Suprapubic skin (tissue), 4 donors: ENCODE measurements at regions not wholly inside any gene's neighbourhood (a gene's known extent, or its start where the extent isn't known, plus 50 kb on each side); places are given as distances from the start of the nearest gene placed in this dataset.

Experiments used
- DNase-seq, 2 donors: peaks; one replicate each; pipeline ENCODE4 v3.0.0-alpha.2; 2019; ENCODE audit warnings: low spot score in 2 of 2
- H3K27ac ChIP-seq: fragments of 200-600 bp; sonication (generic); one replicate; pipeline ENCODE4 v1.5.1; 2019
- H3K27me3 ChIP-seq: fragments of 200-600 bp; sonication (generic); one replicate; pipeline ENCODE4 v1.5.1; 2019
- H3K36me3 ChIP-seq: fragments of 200-600 bp; sonication (generic); one replicate; pipeline ENCODE4 v1.5.1; 2019
- H3K4me1 ChIP-seq: fragments of 200-600 bp; sonication (generic); one replicate; pipeline ENCODE4 v1.5.1; 2019
- H3K4me3 ChIP-seq: fragments of 200-600 bp; sonication (generic); one replicate; pipeline ENCODE4 v1.5.1; 2019; ENCODE audit warnings: mild to moderate bottlenecking
- H3K9me3 ChIP-seq: fragments of 200-600 bp; sonication (generic); one replicate; pipeline ENCODE4 v1.5.1; 2019
- EP300 ChIP-seq: sonication (generic); formaldehyde crosslinking; IDR thresholded peaks from one replicate; pipeline ENCODE4 v1.6.1; 2017; ENCODE audit warnings: antibody characterized with exemption
- POLR2A ChIP-seq, 2 donors: fragments of 450-650 bp; IDR thresholded peaks; one replicate each; pipeline ENCODE4 v1.6.1; 2017; ENCODE audit warnings: antibody characterized with exemption in 2 of 2, mild to moderate bottlenecking in 2 of 2, moderate library complexity in 2 of 2
- POLR2AphosphoS5 ChIP-seq, 3 donors: sonication (generic); formaldehyde crosslinking; IDR thresholded peaks; one replicate each; pipeline ENCODE4 v1.6.1; 2017; ENCODE audit warnings: antibody characterized with exemption in 3 of 3
- WGBS: methylation state at CpG from one replicate; pipeline ENCODE4 v1.1.5; 2018; 5-methylcytosine and 5-hydroxymethylcytosine counted together
- TF ChIP-seq, protein P1 (sequence below), 2 donors: fragments of 200-600 bp in 1 of 2; fragments of 450-650 bp in 1 of 2; sonication (generic) in 1 of 2; IDR thresholded peaks; one replicate each; pipeline ENCODE4 v1.5.1; 2016 to 2019; ENCODE audit warnings: antibody characterized with exemption in 2 of 2, mild to moderate bottlenecking in 1 of 2, moderate library complexity in 1 of 2

- Histone ChIP-seq H3K4me3 (no peak overlapping the region), H3K27ac (no peak overlapping the region), H3K36me3 (no peaks in the 10 kb centered on the region), H3K27me3 (no peaks in the 10 kb centered on the region), H3K9me3 (no peaks in the 10 kb centered on the region), H3K4me1 (no peaks in the 10 kb centered on the region)
- TF ChIP-seq POLR2AphosphoS5 (IDR thresholded peaks at IDR 0.05) (no peak), POLR2A (IDR thresholded peaks at IDR 0.05) (no peak), EP300 (no peak)
- TF ChIP-seq, protein P1, sequence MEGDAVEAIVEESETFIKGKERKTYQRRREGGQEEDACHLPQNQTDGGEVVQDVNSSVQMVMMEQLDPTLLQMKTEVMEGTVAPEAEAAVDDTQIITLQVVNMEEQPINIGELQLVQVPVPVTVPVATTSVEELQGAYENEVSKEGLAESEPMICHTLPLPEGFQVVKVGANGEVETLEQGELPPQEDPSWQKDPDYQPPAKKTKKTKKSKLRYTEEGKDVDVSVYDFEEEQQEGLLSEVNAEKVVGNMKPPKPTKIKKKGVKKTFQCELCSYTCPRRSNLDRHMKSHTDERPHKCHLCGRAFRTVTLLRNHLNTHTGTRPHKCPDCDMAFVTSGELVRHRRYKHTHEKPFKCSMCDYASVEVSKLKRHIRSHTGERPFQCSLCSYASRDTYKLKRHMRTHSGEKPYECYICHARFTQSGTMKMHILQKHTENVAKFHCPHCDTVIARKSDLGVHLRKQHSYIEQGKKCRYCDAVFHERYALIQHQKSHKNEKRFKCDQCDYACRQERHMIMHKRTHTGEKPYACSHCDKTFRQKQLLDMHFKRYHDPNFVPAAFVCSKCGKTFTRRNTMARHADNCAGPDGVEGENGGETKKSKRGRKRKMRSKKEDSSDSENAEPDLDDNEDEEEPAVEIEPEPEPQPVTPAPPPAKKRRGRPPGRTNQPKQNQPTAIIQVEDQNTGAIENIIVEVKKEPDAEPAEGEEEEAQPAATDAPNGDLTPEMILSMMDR (IDR thresholded peaks at IDR 0.05) = no peak
- DNase-seq = no peak
- WGBS = 34% methylated on average over 2 of the region's 2 CpGs
Observed at GRCh38 chr14:49052521-49052920, 533.7 kb downstream of the RPS29 start.

GRCh38 chr14:49051328-49052060 lies 534.7 kb downstream of the RPS29 start:
- 71% methylated on average over 4 of the region's 4 CpGs for WGBS
- no peak for DNase-seq
- no peaks in the 10 kb centered on the region for H3K36me3 ChIP-seq
- no peak overlapping the region for H3K4me3 ChIP-seq
- TF ChIP-seq POLR2AphosphoS5 (IDR thresholded peaks at IDR 0.05) (no peak), POLR2A (IDR thresholded peaks at IDR 0.05) (no peak), EP300 (no peak)
- TF ChIP-seq, protein P1 (IDR thresholded peaks at IDR 0.05) = no peak
- H3K9me3 ChIP-seq = no peaks in the 10 kb centered on the region
- H3K4me1 ChIP-seq = no peaks in the 10 kb centered on the region
- no peaks in the 10 kb centered on the region for H3K27me3 ChIP-seq
- H3K27ac ChIP-seq = no peak overlapping the region

DNA sequence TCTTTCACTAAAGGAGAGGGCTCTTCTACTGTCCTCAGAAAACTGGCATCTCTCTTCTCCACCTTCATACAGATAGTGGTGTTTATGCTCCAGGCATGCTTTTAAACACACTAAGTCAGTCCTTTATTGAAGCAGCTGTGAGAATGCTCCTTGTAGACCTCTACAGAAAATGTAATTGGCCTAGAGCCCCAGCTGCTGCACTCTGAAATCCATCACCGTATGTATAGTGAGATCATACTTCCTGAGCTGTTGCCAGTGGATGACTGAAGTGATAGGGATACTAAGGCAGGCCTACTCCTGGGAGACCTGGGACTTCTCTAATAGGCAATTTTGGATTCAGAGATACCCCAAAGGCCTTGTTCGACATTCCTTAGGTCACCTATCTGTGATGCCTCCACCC lies 535.4 kb downstream of the RPS29 start:
- H3K36me3 ChIP-seq = no peaks in the 10 kb centered on the region
- WGBS = 83% methylated on average over 1 of the region's 2 CpGs
- TF ChIP-seq POLR2AphosphoS5 (IDR thresholded peaks at IDR 0.05) (no peak), POLR2A (IDR thresholded peaks at IDR 0.05) (no peak), EP300 (no peak)
- TF ChIP-seq, protein P1 (IDR thresholded peaks at IDR 0.05) = no peak
- no peak for DNase-seq
- no peak overlapping the region for H3K4me3 ChIP-seq
- H3K9me3 ChIP-seq = no peaks in the 10 kb centered on the region
- H3K27ac ChIP-seq = no peak overlapping the region
- H3K4me1 ChIP-seq = no peaks in the 10 kb centered on the region
- H3K27me3 ChIP-seq = no peaks in the 10 kb centered on the region

DNA sequence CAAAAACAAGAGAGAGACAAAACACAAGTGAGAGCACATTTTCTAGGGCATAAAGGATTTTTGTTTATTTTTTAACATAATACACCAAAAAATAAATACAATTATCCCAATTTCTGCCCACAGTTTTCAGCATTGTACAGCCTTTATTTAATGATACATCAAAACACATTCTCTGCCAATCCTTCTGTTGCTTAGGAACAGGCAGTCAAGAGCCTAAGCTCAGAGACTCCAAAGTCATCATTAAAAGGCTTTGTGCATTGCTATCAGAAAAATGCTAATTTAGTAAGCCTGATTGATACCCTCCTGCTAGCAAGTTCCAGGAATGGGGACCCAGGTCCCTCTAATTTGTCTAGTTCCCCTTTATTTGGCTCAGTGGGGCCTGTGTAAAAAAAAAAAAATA lies 536.5 kb downstream of the RPS29 start:
- DNase-seq = no peak
- no peaks in the 10 kb centered on the region for H3K27me3 ChIP-seq
- TF ChIP-seq, protein P1 (IDR thresholded peaks at IDR 0.05) = no peak
- no peak for TF ChIP-seq EP300
- TF ChIP-seq POLR2A (IDR thresholded peaks at IDR 0.05) = no peak
- no peak for TF ChIP-seq POLR2AphosphoS5 (IDR thresholded peaks at IDR 0.05)
- no peaks in the 10 kb centered on the region for H3K4me1 ChIP-seq
- no peaks in the 10 kb centered on the region for H3K36me3 ChIP-seq
- H3K4me3 ChIP-seq = no peak overlapping the region
- H3K27ac ChIP-seq = no peak overlapping the region
- no peaks in the 10 kb centered on the region for H3K9me3 ChIP-seq

DNA sequence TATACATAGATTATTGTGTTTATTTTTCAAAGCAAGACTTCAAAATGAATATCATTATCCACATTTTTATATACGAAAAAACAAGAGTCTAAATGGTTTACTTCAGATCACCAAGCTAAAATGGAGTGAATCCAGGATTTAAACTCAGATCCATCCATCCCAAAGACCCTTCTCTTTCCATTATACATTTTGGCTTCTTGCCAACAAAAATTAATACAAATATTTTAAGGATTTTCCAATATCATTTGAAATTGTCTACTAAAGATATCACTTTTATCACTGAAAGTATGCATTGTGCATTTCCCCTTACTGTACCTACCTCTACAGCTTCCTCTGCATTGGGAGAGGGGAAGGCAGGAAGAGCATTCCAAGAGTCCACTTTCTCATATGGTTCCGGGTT lies 541.2 kb downstream of the RPS29 start:
- DNase-seq = no peak
- 88% methylated on average over 2 of the region's 2 CpGs for WGBS
- H3K27ac ChIP-seq = no peak overlapping the region
- no peaks in the 10 kb centered on the region for H3K27me3 ChIP-seq
- no peaks in the 10 kb centered on the region for H3K36me3 ChIP-seq
- H3K4me3 ChIP-seq = no peak overlapping the region
- no peaks in the 10 kb centered on the region for H3K4me1 ChIP-seq
- no peaks in the 10 kb centered on the region for H3K9me3 ChIP-seq
- TF ChIP-seq, protein P1 (IDR thresholded peaks at IDR 0.05) = no peak
- TF ChIP-seq POLR2AphosphoS5 (IDR thresholded peaks at IDR 0.05) = no peak
- TF ChIP-seq EP300 = no peak
- no peak for TF ChIP-seq POLR2A (IDR thresholded peaks at IDR 0.05)
